Pons (tissue), 1 donor: ENCODE measurements at regions not wholly inside any gene's neighbourhood (a gene's known extent, or its start where the extent isn't known, plus 50 kb on each side); places are given as distances from the start of the nearest gene placed in this dataset.
A peak's percentile ranks its signal among the peaks of the same experiment; 100 is the strongest.

ENCODE experiments used
- DNase-seq: peaks from one replicate; pipeline ENCODE4 v3.0.0-alpha.2; 2016; ENCODE audit warnings: low spot score

DNA sequence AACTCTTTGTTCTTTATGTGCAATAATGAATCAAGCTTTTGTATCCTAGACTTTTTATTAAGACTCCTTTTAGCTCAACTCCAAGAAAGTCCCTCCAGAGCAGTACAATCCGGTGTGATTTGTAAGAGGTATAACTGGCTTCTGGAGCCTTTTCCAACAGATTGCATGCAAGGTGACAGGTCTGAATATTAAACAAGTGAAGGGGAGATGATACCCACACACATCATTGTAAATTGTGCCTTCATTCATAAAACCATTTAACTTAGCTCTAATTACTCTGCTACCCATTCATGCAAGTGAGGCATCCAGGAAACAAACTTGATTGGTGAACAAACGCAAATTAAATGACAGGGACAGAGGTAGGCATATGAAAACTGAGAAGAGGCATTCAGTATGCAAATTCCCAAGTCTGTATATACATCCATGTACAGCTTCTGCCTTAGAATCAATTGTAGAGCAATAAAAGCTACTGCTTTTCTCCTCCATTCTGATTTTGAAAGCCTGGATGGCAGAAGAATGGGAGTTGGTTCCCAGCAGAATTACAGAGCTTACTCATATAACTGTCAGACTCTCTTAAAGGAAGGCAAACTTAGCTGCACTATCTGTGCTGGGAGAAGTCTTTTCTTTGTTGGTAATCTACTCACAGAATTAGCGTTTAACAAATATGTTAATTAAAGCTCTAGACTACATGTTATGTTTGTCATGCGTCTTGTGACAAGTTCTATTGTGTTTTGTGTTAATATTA is 261.0 kb upstream of the CDH6 start:
- DNase-seq = no peak

DNA sequence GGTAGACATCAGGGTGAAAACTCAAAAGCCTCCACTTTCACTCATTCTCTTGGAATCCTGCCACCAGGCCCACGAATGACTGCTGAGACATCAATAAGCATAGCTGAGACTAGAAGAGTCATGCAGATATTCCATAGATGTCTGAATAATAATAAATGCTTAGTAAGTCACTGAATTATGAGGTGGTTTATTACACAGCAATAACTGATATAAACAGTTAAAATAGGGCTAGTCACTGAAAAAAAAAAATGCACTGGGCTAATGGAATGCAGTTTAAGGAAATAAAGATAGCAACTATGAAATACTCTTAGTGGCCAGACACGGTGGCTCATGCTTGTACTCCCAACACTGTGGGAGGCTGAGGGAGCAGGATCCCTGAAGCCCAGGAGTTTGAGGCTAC is 262.8 kb upstream of the CDH6 start:
- DNase-seq = no peak

DNA sequence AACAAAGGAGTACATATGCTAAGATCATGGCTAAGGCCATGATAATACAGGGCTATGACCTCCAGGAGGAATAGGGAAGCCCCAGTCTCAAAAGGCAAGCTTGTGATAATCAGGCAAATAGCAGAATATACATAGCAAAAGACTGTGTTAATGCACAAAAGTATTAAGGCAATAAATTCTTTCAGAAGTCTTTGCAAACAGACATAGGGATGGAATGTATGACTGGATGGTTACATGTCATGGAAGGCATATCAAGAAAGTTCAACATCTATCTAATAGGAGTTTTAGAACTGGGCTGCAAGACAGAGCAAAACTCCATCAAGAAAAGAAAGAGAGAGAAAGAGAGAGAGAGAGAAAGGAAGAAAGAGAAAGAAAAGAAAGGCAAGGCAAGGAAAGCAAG is 264.5 kb upstream of the CDH6 start:
- DNase-seq = no peak

GRCh38 chr5:30926218-30926617 is 267.3 kb upstream of the CDH6 start:
- no peak for DNase-seq

- no peak for DNase-seq
Measured at GRCh38 chr5:30921388-30921787, 272.1 kb upstream of the CDH6 start.

GRCh38 chr5:30918171-30918570 is 275.3 kb upstream of the CDH6 start:
- DNase-seq = no peak

- peak; percentile 18 for DNase-seq
Measured at GRCh38 chr5:30908356-30908755, 285.1 kb upstream of the CDH6 start.

- no peak for DNase-seq
Measured at GRCh38 chr5:30900367-30900766, 293.1 kb upstream of the CDH6 start.

DNA sequence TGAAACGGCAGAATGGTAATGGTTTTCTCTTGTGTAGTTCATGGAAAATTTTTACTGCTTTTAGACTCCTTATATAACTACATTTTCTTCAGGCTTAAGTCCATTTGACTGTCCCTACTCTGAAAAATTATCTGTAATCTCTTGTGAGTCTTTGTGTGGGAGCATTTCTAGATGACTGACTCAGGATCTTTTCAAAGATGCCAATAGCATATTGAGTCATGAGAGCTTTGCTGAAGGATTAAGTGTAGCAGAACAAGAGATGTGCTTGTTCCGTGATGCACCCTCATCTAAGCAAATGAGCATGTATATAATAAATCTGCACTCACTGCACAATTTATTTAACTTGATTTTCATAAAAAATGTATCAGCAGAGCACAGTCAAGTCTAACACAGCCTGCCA is 298.7 kb upstream of the CDH6 start:
- no peak for DNase-seq

GRCh38 chr5:30891660-30892059 is 301.8 kb upstream of the CDH6 start:
- no peak for DNase-seq

DNA sequence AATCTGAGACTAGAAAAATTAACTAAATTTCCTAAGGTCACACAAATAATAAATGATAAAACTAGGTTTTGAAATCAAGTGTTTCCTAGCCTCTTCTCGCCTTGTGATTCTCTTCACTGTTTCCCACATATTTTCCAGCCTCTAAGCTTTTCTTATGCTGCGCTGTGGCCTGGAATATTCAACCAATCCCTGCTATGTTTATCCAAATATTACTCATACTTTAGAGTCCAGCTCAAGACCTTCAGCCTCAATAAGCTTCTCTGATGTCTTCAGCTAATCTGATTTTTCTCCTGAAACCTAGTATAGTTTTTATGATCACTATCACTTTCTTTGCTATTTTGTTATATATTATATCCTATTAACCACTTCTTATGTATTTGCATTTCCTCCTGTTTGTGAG is 303.1 kb upstream of the CDH6 start:
- no peak for DNase-seq

- DNase-seq = no peak
Measured at GRCh38 chr5:30880514-30880913, 313.0 kb upstream of the CDH6 start.

- DNase-seq = no peak
Measured at GRCh38 chr5:30879887-30880286, 313.6 kb upstream of the CDH6 start.

GRCh38 chr5:30878746-30879145 is 314.7 kb upstream of the CDH6 start:
- no peak for DNase-seq

- no peak for DNase-seq
Measured at GRCh38 chr5:30878296-30878695, 315.2 kb upstream of the CDH6 start.

- no peak for DNase-seq
Measured at GRCh38 chr5:30874241-30875034, 319.0 kb upstream of the CDH6 start.

GRCh38 chr5:30871196-30871595 is 322.3 kb upstream of the CDH6 start:
- DNase-seq = no peak

DNA sequence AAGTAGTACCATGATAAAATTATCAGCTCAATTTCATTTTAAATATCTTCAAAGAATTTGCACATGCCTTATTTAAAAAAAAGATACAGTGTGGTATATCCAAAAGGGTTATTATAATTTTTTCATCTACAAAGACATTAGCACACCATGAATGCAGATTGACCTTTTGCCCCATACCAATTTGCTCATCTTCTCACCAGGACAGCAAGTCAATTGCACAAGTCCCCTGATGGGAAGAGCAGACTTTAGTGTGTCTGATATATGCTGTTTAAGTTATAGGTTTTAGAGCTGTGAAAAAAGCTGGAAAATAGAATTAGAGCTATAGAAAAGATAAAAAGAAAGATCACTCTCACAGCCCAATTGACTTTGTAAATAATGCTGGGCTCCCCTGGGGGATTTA is 325.8 kb upstream of the CDH6 start:
- DNase-seq = no peak

GRCh38 chr5:30866142-30866541 is 327.3 kb upstream of the CDH6 start:
- no peak for DNase-seq

GRCh38 chr5:30856242-30856641 is 337.2 kb upstream of the CDH6 start:
- DNase-seq = no peak

GRCh38 chr5:30853158-30853557 is 340.3 kb upstream of the CDH6 start:
- no peak for DNase-seq

GRCh38 chr5:30850866-30851265 is 342.6 kb upstream of the CDH6 start:
- DNase-seq = no peak

- DNase-seq = peak; percentile 2
Measured at GRCh38 chr5:30849931-30850710, 343.4 kb upstream of the CDH6 start.
